Renal cortex interstitium (tissue), 11 donors: ENCODE measurements at regions not wholly inside any gene's neighbourhood (a gene's known extent, or its start where the extent isn't known, plus 50 kb on each side); places are given as distances from the start of the nearest gene placed in this dataset.

ENCODE experiments used
- DNase-seq, 11 donors: peaks; one replicate each; pipeline ENCODE4 v3.0.0-alpha.2; 2013; ENCODE audit warnings: low read depth in 9 of 11, low spot score in 4 of 11; ENCODE audit errors: extremely low read depth in 1 of 11

- no peak for DNase-seq
Observed at GRCh38 chr1:55278378-55278777, 63.2 kb upstream of the USP24 start.

- DNase-seq: peak; percentile 41 to 70 (median 54)
Observed at GRCh38 chr1:55277377-55278130, 62.4 kb upstream of the USP24 start.

- no peak for DNase-seq
Observed at GRCh38 chr1:55276671-55277376, 61.7 kb upstream of the USP24 start.

- no peak for DNase-seq
Observed at GRCh38 chr1:55275941-55276341, 60.8 kb upstream of the USP24 start.

GRCh38 chr1:55275151-55275748, 60.1 kb upstream of the USP24 start:
- DNase-seq: no peak

GRCh38 chr1:55272994-55273393, 57.8 kb upstream of the USP24 start:
- no peak for DNase-seq
